HepG2 (cell line): ENCODE measurements at regions not wholly inside any gene's neighbourhood (a gene's known extent, or its start where the extent isn't known, plus 50 kb on each side); places are given as distances from the start of the nearest gene placed in this dataset.

Source experiments
- ATAC-seq: fragments of 200-7000 bp; cut with Tn5 transposase; 3 replicates; pipeline ENCODE4 v1.9.1; 2020; ENCODE audit warnings: mild to moderate bottlenecking, moderate library complexity
- BruUV-seq: library from RNA; stranded (reverse); fragments of 400-500 nt; replicated peaks from 2 replicates; lab custom pipeline; 2021; lab: Mats Ljungman, UMichigan
- CTCF ChIA-PET: fragments of 300-600 bp; formaldehyde crosslinking; extraction: SDS; loops from one replicate; lab custom pipeline; 2021; ENCODE audit warnings: low total read pairs, inconsistent platforms, low intra/inter-chr PET ratio; lab: Yijun Ruan, JAX
- POLR2A ChIA-PET: fragments of 350-600 bp; sonication (Branson Sonifier 250); formaldehyde crosslinking; loops from one replicate; lab custom pipeline; 2020; ENCODE audit warnings: antibody characterized with exemption, inconsistent platforms; lab: Yijun Ruan, JAX
- DNase-seq: peaks from one replicate; pipeline ENCODE4 v3.0.0-alpha.2; 2015; ENCODE audit warnings: low spot score
- FAIRE-seq: peaks from 3 replicates; lab custom pipeline; 2011; peaks lifted over from hg19 to GRCh38; lab: Jason Lieb, UNC
- H2AFZ ChIP-seq: one replicate; pipeline ENCODE4 v1.6.1; 2011; ENCODE audit warnings: low read length, inconsistent platforms
- H3K27ac ChIP-seq: fragments of 300-600 bp; 3 replicates; pipeline ENCODE4 v1.8.0; 2011; ENCODE audit warnings: mixed run types, mild to moderate bottlenecking, mixed read lengths, low read length, inconsistent platforms; ENCODE audit not compliant: insufficient read depth; ENCODE audit errors: extremely low read length
- H3K27me3 ChIP-seq, 2 experiments: fragments of 200-600 bp in 1 of 2; 2 replicates in 1 of 2; 3 replicates in 1 of 2; pipeline versions ENCODE4 v1.6.0 to v1.8.0; 2011; ENCODE audit warnings: low read length in 2 of 2, mild to moderate bottlenecking in 2 of 2, moderate library complexity in 2 of 2, inconsistent platforms in 1 of 2; ENCODE audit not compliant: insufficient read depth in 2 of 2, control insufficient read depth in 1 of 2
- H3K36me3 ChIP-seq, 2 experiments: fragments of 200-600 bp in 1 of 2; replicated peaks in 1 of 2; 2 replicates in 1 of 2; 3 replicates in 1 of 2; pipeline versions ENCODE4 v1.5.1 to v1.8.0; 2011; ENCODE audit warnings: low read length in 2 of 2, inconsistent platforms in 1 of 2; ENCODE audit not compliant: insufficient read depth in 2 of 2, control insufficient read depth in 1 of 2
- H3K4me1 ChIP-seq: 2 replicates; pipeline ENCODE4 v1.5.1; 2012; ENCODE audit warnings: low read length, inconsistent platforms; ENCODE audit not compliant: insufficient read depth
- H3K4me2 ChIP-seq: 2 replicates; pipeline ENCODE4 v1.6.0; 2011; ENCODE audit warnings: low read depth, low read length, inconsistent platforms
- H3K4me3 ChIP-seq, 3 experiments: fragments of 200-600 bp in 1 of 3; sonication (generic), shearing (Covaris generic) in 1 of 3; replicated peaks in 1 of 3; 2 replicates each; pipeline ENCODE4 v1.5.1; 2011 to 2016; ENCODE audit warnings: low read length in 3 of 3, inconsistent platforms in 2 of 3, low read depth in 2 of 3, mild to moderate bottlenecking in 2 of 3, control low read depth in 1 of 3, mixed read lengths in 1 of 3; ENCODE audit not compliant: insufficient read depth in 1 of 3
- H3K79me2 ChIP-seq: one replicate; pipeline ENCODE4 v1.6.1; 2011; ENCODE audit warnings: low read length, inconsistent platforms; ENCODE audit not compliant: insufficient read depth
- H3K9ac ChIP-seq: 2 replicates; pipeline ENCODE4 v1.6.0; 2011; ENCODE audit warnings: mild to moderate bottlenecking, low read depth, low read length, inconsistent platforms; ENCODE audit not compliant: insufficient read depth
- H3K9me3 ChIP-seq: 2 replicates; pipeline ENCODE4 v1.5.1; 2012; ENCODE audit warnings: mild to moderate bottlenecking, low read length
- H4K20me1 ChIP-seq: 2 replicates; pipeline ENCODE4 v1.6.0; 2011; ENCODE audit warnings: inconsistent platforms, mild to moderate bottlenecking, low read length, moderate library complexity; ENCODE audit not compliant: insufficient read depth
- CHD4 ChIP-seq: fragments of 200-600 bp; sonication (generic); IDR thresholded peaks from 2 replicates; pipeline ENCODE4 v1.7.0; 2017; ENCODE audit warnings: mild to moderate bottlenecking, low read length, borderline replicate concordance
- KAT7 ChIP-seq: IDR thresholded peaks from 2 replicates; pipeline ENCODE4 v1.6.1; 2018; ENCODE audit warnings: borderline replicate concordance, missing compliant biosample characterization
- SIN3A ChIP-seq: IDR thresholded peaks from 2 replicates; pipeline ENCODE4 v1.6.1; 2011; ENCODE audit warnings: low read depth, mild to moderate bottlenecking, control low read depth, low read length, borderline replicate concordance
- ZFP62 ChIP-seq: sonication (generic); formaldehyde crosslinking; IDR thresholded peaks from 2 replicates; pipeline ENCODE4 v1.4.0; 2020; ENCODE audit warnings: missing genetic modification reagents
- ZNF253 ChIP-seq: sonication (generic); formaldehyde crosslinking; IDR thresholded peaks from 2 replicates; pipeline ENCODE4 v1.8.0; 2022; ENCODE audit warnings: mild to moderate bottlenecking, missing genetic modification reagents, borderline replicate concordance
- ZNF441 ChIP-seq: sonication (generic); formaldehyde crosslinking; IDR thresholded peaks from 2 replicates; pipeline ENCODE4 v1.7.0; 2021; ENCODE audit warnings: missing genetic modification reagents, borderline replicate concordance
- ZNF556 ChIP-seq: sonication (generic); formaldehyde crosslinking; IDR thresholded peaks from 2 replicates; pipeline ENCODE4 v1.4.0; 2020; ENCODE audit warnings: mild to moderate bottlenecking, missing genetic modification reagents, borderline replicate concordance
- ZNF644 ChIP-seq: IDR thresholded peaks from 2 replicates; pipeline ENCODE4 v1.6.1; 2016; ENCODE audit warnings: low read depth
- WGBS: methylation state at CpG from one replicate; pipeline ENCODE4 v1.1.6; 2017; ENCODE audit warnings: low lambda C conversion rate; 5-methylcytosine and 5-hydroxymethylcytosine counted together
- in situ Hi-C: cut with HindIII; loops from 2 replicates; pipeline ENCODE4 v1.10.0; 2017; ENCODE audit warnings: low pct_unique_long_range_greater_than_20kb; ENCODE audit not compliant: extremely low pct_ligation_motif_present
- intact Hi-C: fragments of 100-400 bp; cut with micrococcal nuclease; formaldehyde crosslinking; loops from one replicate; pipeline ENCODE4 v1.10.0; 2022; ENCODE audit not compliant: unreplicated experiment
- TF ChIP-seq, protein P1 (sequence below): sonication (generic); formaldehyde crosslinking; IDR thresholded peaks from 2 replicates; pipeline ENCODE4 v1.5.1; 2020; ENCODE audit warnings: missing genetic modification reagents, mild to moderate bottlenecking, borderline replicate concordance
- TF ChIP-seq, protein P2 (sequence below): IDR thresholded peaks from 2 replicates; pipeline ENCODE4 v1.6.1; 2016

DNA sequence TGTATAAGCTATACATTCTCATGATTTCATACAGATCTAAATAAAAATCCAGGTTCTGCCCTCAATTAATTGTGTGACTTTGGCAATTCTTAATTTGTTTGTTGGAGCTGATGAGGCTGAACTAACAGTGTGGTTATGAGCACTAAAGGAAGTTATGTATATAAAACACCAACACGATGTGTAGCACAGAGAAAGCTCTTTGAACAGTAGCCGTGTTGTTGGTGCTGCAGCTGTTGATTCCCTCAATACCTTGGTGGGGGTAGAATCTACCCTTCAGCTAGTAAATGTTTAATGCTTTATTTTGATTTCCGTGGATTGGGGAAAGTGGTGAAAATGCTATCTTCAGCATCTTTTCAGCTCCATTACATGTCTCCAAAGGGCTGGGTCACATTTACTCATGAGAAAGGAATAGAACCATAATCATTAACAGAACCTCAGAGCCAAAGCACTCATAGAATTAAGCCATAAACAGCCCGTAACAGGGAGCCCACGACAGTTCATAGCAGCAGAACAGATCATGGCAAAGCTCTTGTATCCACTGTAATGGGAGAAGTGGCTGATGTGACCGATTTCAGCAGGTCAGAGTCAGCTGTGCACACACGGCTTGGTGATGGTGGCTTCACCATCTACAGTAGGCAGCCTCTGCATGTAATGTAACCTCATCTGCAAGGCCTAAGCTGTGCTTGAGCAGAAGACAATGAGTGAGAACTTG, 332.7 kb downstream of the DIRAS2 start:
- no peak overlapping the region for H3K4me2 ChIP-seq
- H3K4me1 ChIP-seq, result no peaks in the 10 kb centered on the region
- H3K27me3 ChIP-seq, result 0 out of 5 replicates have a peak, but pooled peaks cover under 1 to 1% of the 10 kb centered on the region in 2 experiments
- no peaks in the 10 kb centered on the region for H3K79me2 ChIP-seq
- intact Hi-C loops (no loop called here), in situ Hi-C loops (no loop called here)
- CTCF ChIA-PET, result no interaction called here
- FAIRE-seq, result no peak
- H3K36me3 ChIP-seq, result no peaks in the 10 kb centered on the region
- TF ChIP-seq ZNF644 (CRISPR knock-in tag) (no peak), SIN3A (no peak), CHD4 (no peak), ZNF441 (CRISPR knock-in tag) (no peak), KAT7 (no peak), ZFP62 (no peak), ZNF253 (no peak), ZNF556 (CRISPR knock-in tag) (no peak)
- TF ChIP-seq, protein P1, sequence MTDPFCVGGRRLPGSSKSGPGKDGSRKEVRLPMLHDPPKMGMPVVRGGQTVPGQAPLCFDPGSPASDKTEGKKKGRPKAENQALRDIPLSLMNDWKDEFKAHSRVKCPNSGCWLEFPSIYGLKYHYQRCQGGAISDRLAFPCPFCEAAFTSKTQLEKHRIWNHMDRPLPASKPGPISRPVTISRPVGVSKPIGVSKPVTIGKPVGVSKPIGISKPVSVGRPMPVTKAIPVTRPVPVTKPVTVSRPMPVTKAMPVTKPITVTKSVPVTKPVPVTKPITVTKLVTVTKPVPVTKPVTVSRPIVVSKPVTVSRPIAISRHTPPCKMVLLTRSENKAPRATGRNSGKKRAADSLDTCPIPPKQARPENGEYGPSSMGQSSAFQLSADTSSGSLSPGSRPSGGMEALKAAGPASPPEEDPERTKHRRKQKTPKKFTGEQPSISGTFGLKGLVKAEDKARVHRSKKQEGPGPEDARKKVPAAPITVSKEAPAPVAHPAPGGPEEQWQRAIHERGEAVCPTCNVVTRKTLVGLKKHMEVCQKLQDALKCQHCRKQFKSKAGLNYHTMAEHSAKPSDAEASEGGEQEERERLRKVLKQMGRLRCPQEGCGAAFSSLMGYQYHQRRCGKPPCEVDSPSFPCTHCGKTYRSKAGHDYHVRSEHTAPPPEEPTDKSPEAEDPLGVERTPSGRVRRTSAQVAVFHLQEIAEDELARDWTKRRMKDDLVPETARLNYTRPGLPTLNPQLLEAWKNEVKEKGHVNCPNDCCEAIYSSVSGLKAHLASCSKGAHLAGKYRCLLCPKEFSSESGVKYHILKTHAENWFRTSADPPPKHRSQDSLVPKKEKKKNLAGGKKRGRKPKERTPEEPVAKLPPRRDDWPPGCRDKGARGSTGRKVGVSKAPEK (CRISPR knock-in tag), result no peak
- TF ChIP-seq, protein P2, sequence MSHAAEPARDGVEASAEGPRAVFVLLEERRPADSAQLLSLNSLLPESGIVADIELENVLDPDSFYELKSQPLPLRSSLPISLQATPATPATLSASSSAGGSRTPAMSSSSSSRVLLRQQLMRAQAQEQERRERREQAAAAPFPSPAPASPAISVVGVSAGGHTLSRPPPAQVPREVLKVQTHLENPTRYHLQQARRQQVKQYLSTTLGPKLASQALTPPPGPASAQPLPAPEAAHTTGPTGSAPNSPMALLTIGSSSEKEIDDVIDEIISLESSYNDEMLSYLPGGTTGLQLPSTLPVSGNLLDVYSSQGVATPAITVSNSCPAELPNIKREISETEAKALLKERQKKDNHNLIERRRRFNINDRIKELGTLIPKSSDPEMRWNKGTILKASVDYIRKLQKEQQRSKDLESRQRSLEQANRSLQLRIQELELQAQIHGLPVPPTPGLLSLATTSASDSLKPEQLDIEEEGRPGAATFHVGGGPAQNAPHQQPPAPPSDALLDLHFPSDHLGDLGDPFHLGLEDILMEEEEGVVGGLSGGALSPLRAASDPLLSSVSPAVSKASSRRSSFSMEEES (CRISPR knock-in tag), result no peak
- BruUV-seq, result no TSS peak
- H3K9me3 ChIP-seq, result no peaks in the 10 kb centered on the region
- no peak for DNase-seq
- no peak overlapping the region for H3K4me3 ChIP-seq
- H4K20me1 ChIP-seq, result no peaks in the 10 kb centered on the region
- POLR2A ChIA-PET, result no interaction called here
- 0% methylated on average over 5 of the region's 7 CpGs for WGBS
- no peak overlapping the region for H3K9ac ChIP-seq
- no peak overlapping the region for H3K27ac ChIP-seq
- no peak overlapping the region for H2AFZ ChIP-seq
- ATAC-seq, result no peak
